Mesenchymal stem cell (in vitro differentiated cells and primary cell): ENCODE measurements at regions not wholly inside any gene's neighbourhood (a gene's known extent, or its start where the extent isn't known, plus 50 kb on each side); places are given as distances from the start of the nearest gene placed in this dataset.

ENCODE experiments used
- DNase-seq: peaks from one replicate; pipeline ENCODE4 v3.0.0-alpha.2; 2013
- H2AFZ ChIP-seq: one replicate; pipeline ENCODE4 v1.6.1; 2013; ENCODE audit warnings: low read depth, mild to moderate bottlenecking, control low read depth, inconsistent platforms, low read length, moderate library complexity
- H2AK5ac ChIP-seq: 2 replicates; pipeline ENCODE4 v1.6.1; 2013; ENCODE audit warnings: low read length, moderate library complexity, mild to moderate bottlenecking, inconsistent platforms; ENCODE audit not compliant: severe bottlenecking
- H2BK120ac ChIP-seq: one replicate; pipeline ENCODE4 v1.6.1; 2013; ENCODE audit warnings: low read depth, mild to moderate bottlenecking, inconsistent platforms, low read length, moderate library complexity
- H2BK12ac ChIP-seq, 2 experiments: one replicate each; pipeline ENCODE4 v1.6.1; 2013; ENCODE audit warnings: inconsistent platforms in 2 of 2, low read length in 2 of 2, mild to moderate bottlenecking in 2 of 2, moderate library complexity in 2 of 2, control low read depth in 1 of 2
- H2BK15ac ChIP-seq: one replicate; pipeline ENCODE4 v1.6.1; 2013; ENCODE audit warnings: mild to moderate bottlenecking, low read depth, inconsistent platforms; ENCODE audit not compliant: poor library complexity, severe bottlenecking
- H2BK5ac ChIP-seq: 2 replicates; pipeline ENCODE4 v1.6.1; 2013; ENCODE audit warnings: low read depth, mild to moderate bottlenecking, low read length, control low read depth, inconsistent platforms; ENCODE audit not compliant: poor library complexity, severe bottlenecking
- H3K14ac ChIP-seq, 2 experiments: one replicate each; pipeline ENCODE4 v1.6.1; 2013; ENCODE audit warnings: inconsistent platforms in 2 of 2, low read length in 2 of 2, control low read depth in 1 of 2, mild to moderate bottlenecking in 1 of 2, moderate library complexity in 1 of 2
- H3K18ac ChIP-seq, 2 experiments: one replicate each; pipeline ENCODE4 v1.6.1; 2013; ENCODE audit warnings: inconsistent platforms in 2 of 2, low read length in 2 of 2, control low read depth in 1 of 2, low read depth in 1 of 2, mild to moderate bottlenecking in 1 of 2
- H3K23ac ChIP-seq, 2 experiments: one replicate each; pipeline ENCODE4 v1.6.1; 2013; ENCODE audit warnings: inconsistent platforms in 2 of 2, low read length in 2 of 2, mild to moderate bottlenecking in 2 of 2, moderate library complexity in 2 of 2, control low read depth in 1 of 2
- H3K27ac ChIP-seq: 2 replicates; pipeline ENCODE4 v1.5.1; 2013; ENCODE audit warnings: mild to moderate bottlenecking, moderate library complexity, low read length, control low read depth, inconsistent platforms; ENCODE audit not compliant: poor library complexity, severe bottlenecking
- H3K27me3 ChIP-seq, 2 experiments: 2 replicates each; pipeline versions ENCODE4 v1.6.1 to v1.7.0; 2013; ENCODE audit warnings: low read length in 2 of 2, mild to moderate bottlenecking in 2 of 2, moderate library complexity in 2 of 2, control low read depth in 1 of 2, inconsistent platforms in 1 of 2; ENCODE audit not compliant: control insufficient read depth in 1 of 2, insufficient read depth in 1 of 2
- H3K36me3 ChIP-seq, 2 experiments: 2 replicates each; pipeline versions ENCODE4 v1.6.1 to v1.7.0; 2013; ENCODE audit warnings: low read length in 2 of 2, control low read depth in 1 of 2, inconsistent platforms in 1 of 2, low read depth in 1 of 2, mild to moderate bottlenecking in 1 of 2; ENCODE audit not compliant: insufficient read depth in 2 of 2, control insufficient read depth in 1 of 2
- H3K4ac ChIP-seq, 2 experiments: one replicate each; pipeline ENCODE4 v1.6.1; 2013; ENCODE audit warnings: inconsistent platforms in 2 of 2, low read length in 2 of 2, mild to moderate bottlenecking in 2 of 2, moderate library complexity in 2 of 2, control low read depth in 1 of 2, low read depth in 1 of 2
- H3K4me1 ChIP-seq: 2 replicates; pipeline ENCODE4 v1.6.1; 2013; ENCODE audit warnings: low read depth, low read length, control low read depth; ENCODE audit not compliant: control insufficient read depth, insufficient read depth
- H3K4me2 ChIP-seq: 2 replicates; pipeline ENCODE4 v1.6.1; 2013; ENCODE audit warnings: low read length, mild to moderate bottlenecking, inconsistent platforms; ENCODE audit not compliant: poor library complexity, severe bottlenecking
- H3K4me3 ChIP-seq, 2 experiments: 2 replicates each; pipeline versions ENCODE4 v1.5.1 to v1.7.0; 2013; ENCODE audit warnings: low read length in 2 of 2, mild to moderate bottlenecking in 2 of 2, control low read depth in 1 of 2, low read depth in 1 of 2; ENCODE audit not compliant: insufficient read depth in 1 of 2
- H3K79me1 ChIP-seq: replicated peaks from 2 replicates; pipeline ENCODE4 v1.6.1; 2013; ENCODE audit warnings: mild to moderate bottlenecking, control low read depth, low read length, inconsistent platforms; ENCODE audit not compliant: poor library complexity, severe bottlenecking
- H3K9ac ChIP-seq: 2 replicates; pipeline ENCODE4 v1.7.0; 2013; ENCODE audit warnings: mild to moderate bottlenecking, low read length, moderate library complexity
- H3K9me3 ChIP-seq: 2 replicates; pipeline ENCODE4 v1.7.0; 2013; ENCODE audit warnings: mild to moderate bottlenecking, low read length; ENCODE audit not compliant: control insufficient read depth
- H4K8ac ChIP-seq: one replicate; pipeline ENCODE4 v1.6.1; 2013; ENCODE audit warnings: inconsistent platforms, mild to moderate bottlenecking, low read length, moderate library complexity
- H4K91ac ChIP-seq: one replicate; pipeline ENCODE4 v1.6.1; 2013; ENCODE audit warnings: mild to moderate bottlenecking, low read length, inconsistent platforms
- WGBS: methylation state at CpG from one replicate; pipeline ENCODE4 v1.1.7; 2013; ENCODE audit warnings: mixed read lengths; 5-methylcytosine and 5-hydroxymethylcytosine counted together

DNA sequence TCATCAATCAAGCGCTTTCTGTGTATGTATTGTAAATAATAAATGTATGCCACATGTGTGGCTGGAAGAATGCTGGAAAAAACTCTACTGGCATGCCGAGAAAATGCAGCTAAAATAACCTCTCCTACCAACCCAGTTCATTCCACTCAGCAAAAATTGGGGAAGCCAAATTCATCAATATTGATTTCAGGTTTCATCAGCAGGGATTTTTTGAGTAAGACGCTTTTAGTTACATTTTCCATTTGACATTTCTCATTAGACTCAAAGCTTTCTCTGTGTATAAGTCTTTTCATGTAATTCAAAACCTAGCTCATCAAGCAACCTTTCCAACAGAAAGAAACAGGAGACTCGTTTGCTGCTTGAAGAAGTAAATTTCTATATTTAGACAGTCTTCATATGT is 338.1 kb downstream of the DMRT2 start:
- Histone ChIP-seq H3K4me2 (no peak overlapping the region), H3K27ac (no peak overlapping the region), H3K27me3 (no peaks in the 10 kb centered on the region), H3K9me3 (no peaks in the 10 kb centered on the region), H3K9ac (no peak overlapping the region), H2AFZ (no peak overlapping the region), H3K79me1 (no peaks in the 10 kb centered on the region), H2BK5ac (no peak overlapping the region), H3K23ac (no peak overlapping the region), H2BK120ac (no peak overlapping the region), H2AK5ac (no peak overlapping the region), H3K4ac (no peak overlapping the region), H3K36me3 (no peaks in the 10 kb centered on the region), H2BK15ac (no peak overlapping the region), H3K4me1 (no peaks in the 10 kb centered on the region), H4K91ac (no peak overlapping the region), H4K8ac (no peak overlapping the region), H2BK12ac (no peak overlapping the region), H3K4me3 (no peak overlapping the region), H3K18ac (no peak overlapping the region), H3K14ac (no peak overlapping the region)
- 76% methylated on average over 2 of the region's 4 CpGs for WGBS
- DNase-seq = no peak

DNA sequence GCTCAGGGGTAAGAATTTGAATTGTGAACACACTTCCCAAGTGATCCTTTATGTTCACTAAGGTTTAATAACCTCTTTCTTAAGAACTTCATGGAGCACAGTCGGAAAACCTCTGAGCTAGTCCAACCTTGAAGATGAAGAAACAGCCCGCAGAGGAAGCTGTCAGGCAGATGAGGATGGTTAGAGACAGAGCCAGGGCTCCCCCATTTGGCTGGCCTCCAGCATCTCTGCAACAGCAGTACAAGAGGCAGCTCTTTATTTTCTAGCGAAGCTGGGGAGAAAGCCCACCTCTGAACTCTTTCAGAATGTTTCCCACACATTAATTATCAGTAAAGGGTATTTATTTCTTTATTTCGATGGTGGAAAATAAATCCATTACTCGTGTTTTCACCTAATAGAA is 350.8 kb downstream of the DMRT2 start:
- Histone ChIP-seq H2BK120ac (no peak overlapping the region), H3K4me1 (no peaks in the 10 kb centered on the region), H3K14ac (no peak overlapping the region), H3K79me1 (no peaks in the 10 kb centered on the region), H3K27ac (no peak overlapping the region), H3K27me3 (no peaks in the 10 kb centered on the region), H2AFZ (no peak overlapping the region), H2BK15ac (no peak overlapping the region), H3K9me3 (no peaks in the 10 kb centered on the region), H4K8ac (no peak overlapping the region), H3K18ac (no peak overlapping the region), H3K9ac (no peak overlapping the region), H3K23ac (no peak overlapping the region), H3K4ac (no peak overlapping the region), H4K91ac (no peak overlapping the region), H3K4me2 (no peak overlapping the region), H3K36me3 (no peaks in the 10 kb centered on the region), H3K4me3 (no peak overlapping the region), H2AK5ac (no peak overlapping the region), H2BK5ac (no peak overlapping the region), H2BK12ac (no peak overlapping the region)
- DNase-seq = no peak
- 52% methylated on average over 3 of the region's 5 CpGs for WGBS

DNA sequence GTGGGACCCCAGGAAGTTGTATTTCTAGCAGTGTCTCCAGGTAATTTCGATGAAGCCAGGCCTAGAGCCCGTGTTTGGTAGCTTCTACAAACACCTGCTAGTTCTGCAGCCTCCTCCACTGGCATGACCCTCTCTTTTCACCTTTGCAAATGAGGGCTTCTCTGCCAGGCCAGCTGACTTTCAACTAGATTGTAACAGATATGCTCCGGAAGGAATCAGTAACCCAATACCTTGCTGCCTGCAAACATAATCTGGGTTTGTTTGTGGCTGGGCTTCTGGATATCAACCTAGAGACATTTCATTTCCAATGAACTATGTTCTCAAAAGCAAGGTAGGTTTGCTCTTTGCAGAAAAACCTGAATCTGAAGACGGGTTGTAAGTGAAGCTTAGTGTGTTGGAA is 354.8 kb downstream of the DMRT2 start:
- H2AK5ac ChIP-seq = no peak overlapping the region
- no peak overlapping the region for H4K8ac ChIP-seq
- no peak overlapping the region for H2AFZ ChIP-seq
- no peaks in the 10 kb centered on the region for H3K27me3 ChIP-seq
- no peak overlapping the region for H3K14ac ChIP-seq
- H3K4me2 ChIP-seq = no peak overlapping the region
- no peak overlapping the region for H3K4me3 ChIP-seq
- H2BK120ac ChIP-seq = no peak overlapping the region
- no peak overlapping the region for H3K27ac ChIP-seq
- H3K36me3 ChIP-seq = no peaks in the 10 kb centered on the region
- H3K9ac ChIP-seq = no peak overlapping the region
- H2BK12ac ChIP-seq = no peak overlapping the region
- H3K9me3 ChIP-seq = no peaks in the 10 kb centered on the region
- no peak overlapping the region for H3K4ac ChIP-seq
- no peaks in the 10 kb centered on the region for H3K4me1 ChIP-seq
- H3K18ac ChIP-seq = no peak overlapping the region
- 44% methylated on average over 3 of the region's 4 CpGs for WGBS
- no peaks in the 10 kb centered on the region for H3K79me1 ChIP-seq
- H4K91ac ChIP-seq = no peak overlapping the region
- no peak overlapping the region for H2BK15ac ChIP-seq
- no peak for DNase-seq
- H2BK5ac ChIP-seq = no peak overlapping the region
- H3K23ac ChIP-seq = no peak overlapping the region

DNA sequence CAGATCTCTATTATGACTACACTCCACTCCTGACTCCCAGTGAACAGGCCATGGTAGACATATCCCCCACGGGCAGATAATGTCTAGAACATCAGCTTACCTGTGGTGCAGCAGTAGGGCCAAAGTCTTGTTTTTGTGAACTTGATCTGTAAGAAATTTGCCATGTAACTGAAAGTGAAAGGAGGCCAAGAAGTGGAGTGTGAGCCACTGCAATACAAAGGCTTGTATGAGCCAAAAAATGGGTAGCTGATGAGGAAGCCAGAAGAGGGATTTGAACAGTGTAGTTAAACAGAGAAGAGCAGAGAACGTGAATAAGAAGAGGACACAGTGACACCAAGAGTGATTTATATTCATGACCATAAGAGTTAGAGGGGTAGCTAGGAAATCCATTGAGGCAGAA is 361.7 kb downstream of the DMRT2 start:
- Histone ChIP-seq H3K4me2 (no peak overlapping the region), H2BK12ac (no peak overlapping the region), H3K27ac (no peak overlapping the region), H2BK15ac (no peak overlapping the region), H2BK5ac (no peak overlapping the region), H3K14ac (no peak overlapping the region), H3K4me3 (no peak overlapping the region), H3K27me3 (no peaks in the 10 kb centered on the region), H2BK120ac (no peak overlapping the region), H3K4me1 (no peaks in the 10 kb centered on the region), H3K36me3 (no peaks in the 10 kb centered on the region), H3K18ac (no peak overlapping the region), H3K23ac (no peak overlapping the region), H4K8ac (no peak overlapping the region), H2AFZ (no peak overlapping the region), H3K9ac (no peak overlapping the region), H3K4ac (no peak overlapping the region), H3K79me1 (no peaks in the 10 kb centered on the region), H3K9me3 (no peaks in the 10 kb centered on the region), H4K91ac (no peak overlapping the region), H2AK5ac (no peak overlapping the region)
- DNase-seq = no peak
- WGBS = 27% methylated on average over 2 of the region's 2 CpGs
